Thyroid gland (tissue), 4 donors: ENCODE measurements at regions not wholly inside any gene's neighbourhood (a gene's known extent, or its start where the extent isn't known, plus 50 kb on each side); places are given as distances from the start of the nearest gene placed in this dataset.
"Not testable (repeated sequence)": the region's sequence is repeated elsewhere in the genome, so short reads cannot be mapped to it uniquely, and the experiment has no call there.

Experiments used
- POLR2A ChIP-seq, 2 donors: fragments of 450-650 bp; IDR thresholded peaks; one replicate each; pipeline ENCODE4 v1.6.1; 2017; ENCODE audit warnings: antibody characterized with exemption in 2 of 2, mild to moderate bottlenecking in 2 of 2, moderate library complexity in 1 of 2
- TF ChIP-seq, protein P1 (sequence below), 6 experiments: fragments of 200-600 bp in 3 of 6; fragments of 450-650 bp in 3 of 6; sonication (generic) in 3 of 6; IDR thresholded peaks; one replicate each; pipeline ENCODE4 v1.5.1; 2016 to 2019; ENCODE audit warnings: antibody characterized with exemption in 6 of 6, mild to moderate bottlenecking in 2 of 6, inconsistent platforms in 1 of 6, moderate library complexity in 1 of 6

DNA sequence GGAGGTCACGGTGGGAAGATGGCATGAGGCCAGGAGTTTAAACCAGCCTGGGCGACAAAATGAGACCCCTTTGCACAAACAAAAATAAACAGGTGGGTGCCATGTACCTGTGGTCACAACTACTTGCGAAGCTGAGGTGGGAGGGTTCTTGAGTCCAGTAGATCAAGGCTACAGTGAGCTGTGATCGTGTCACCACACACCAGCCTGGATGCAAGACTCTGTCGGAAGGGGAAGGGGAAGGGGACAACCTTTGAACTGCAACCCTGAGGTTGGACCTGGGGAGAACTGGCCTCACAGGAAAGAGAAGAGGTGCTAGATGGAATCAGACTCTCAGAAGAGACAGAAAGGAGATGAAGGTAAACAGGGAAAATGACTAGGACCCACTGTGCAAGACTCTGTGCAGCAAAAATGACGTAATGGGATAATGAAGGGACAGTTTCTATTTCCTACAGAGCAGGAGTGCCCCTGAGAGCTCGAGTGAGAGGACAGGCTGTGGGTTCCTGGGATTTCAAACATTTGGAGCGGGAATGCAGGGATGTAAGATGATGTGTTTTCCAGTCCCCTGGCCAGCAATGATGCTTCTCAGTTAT, 131.0 kb upstream of the GRK3 start:
- not testable (repeated sequence) for TF ChIP-seq POLR2A (IDR thresholded peaks at IDR 0.05)
- TF ChIP-seq, protein P1, sequence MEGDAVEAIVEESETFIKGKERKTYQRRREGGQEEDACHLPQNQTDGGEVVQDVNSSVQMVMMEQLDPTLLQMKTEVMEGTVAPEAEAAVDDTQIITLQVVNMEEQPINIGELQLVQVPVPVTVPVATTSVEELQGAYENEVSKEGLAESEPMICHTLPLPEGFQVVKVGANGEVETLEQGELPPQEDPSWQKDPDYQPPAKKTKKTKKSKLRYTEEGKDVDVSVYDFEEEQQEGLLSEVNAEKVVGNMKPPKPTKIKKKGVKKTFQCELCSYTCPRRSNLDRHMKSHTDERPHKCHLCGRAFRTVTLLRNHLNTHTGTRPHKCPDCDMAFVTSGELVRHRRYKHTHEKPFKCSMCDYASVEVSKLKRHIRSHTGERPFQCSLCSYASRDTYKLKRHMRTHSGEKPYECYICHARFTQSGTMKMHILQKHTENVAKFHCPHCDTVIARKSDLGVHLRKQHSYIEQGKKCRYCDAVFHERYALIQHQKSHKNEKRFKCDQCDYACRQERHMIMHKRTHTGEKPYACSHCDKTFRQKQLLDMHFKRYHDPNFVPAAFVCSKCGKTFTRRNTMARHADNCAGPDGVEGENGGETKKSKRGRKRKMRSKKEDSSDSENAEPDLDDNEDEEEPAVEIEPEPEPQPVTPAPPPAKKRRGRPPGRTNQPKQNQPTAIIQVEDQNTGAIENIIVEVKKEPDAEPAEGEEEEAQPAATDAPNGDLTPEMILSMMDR (IDR thresholded peaks at IDR 0.05): not testable (repeated sequence)
